Ovary (tissue), 7 donors: ENCODE measurements at regions not wholly inside any gene's neighbourhood (a gene's known extent, or its start where the extent isn't known, plus 50 kb on each side); places are given as distances from the start of the nearest gene placed in this dataset.

Source experiments
- DNase-seq, 5 donors: peaks; one replicate each; pipeline ENCODE4 v3.0.0-alpha.2; 2019 to 2020
- H3K27ac ChIP-seq, 2 donors: fragments of 200-600 bp; one replicate each; pipeline versions ENCODE4 v1.5.1 to v1.8.0; 2019 to 2022
- H3K27me3 ChIP-seq: fragments of 200-600 bp; one replicate; pipeline ENCODE4 v1.8.0; 2022
- H3K36me3 ChIP-seq: fragments of 200-600 bp; sonication (generic); one replicate; pipeline ENCODE4 v1.5.1; 2019
- H3K4me1 ChIP-seq: one replicate; pipeline ENCODE4 v1.8.1; 2013; ENCODE audit warnings: mild to moderate bottlenecking, moderate library complexity; ENCODE audit not compliant: insufficient read depth
- H3K4me3 ChIP-seq: fragments of 200-600 bp; sonication (generic); one replicate; pipeline ENCODE4 v1.5.1; 2017
- H3K9me3 ChIP-seq, 2 donors: fragments of 200-600 bp in 1 of 2; sonication (generic) in 1 of 2; one replicate each; pipeline versions ENCODE4 v1.5.1 to v1.8.1; 2013 to 2019; ENCODE audit warnings: mild to moderate bottlenecking in 1 of 2, moderate library complexity in 1 of 2
- EP300 ChIP-seq: sonication (generic); formaldehyde crosslinking; IDR thresholded peaks from one replicate; pipeline ENCODE4 v1.6.1; 2017; ENCODE audit warnings: antibody characterized with exemption
- POLR2A ChIP-seq: fragments of 450-650 bp; IDR thresholded peaks from one replicate; pipeline ENCODE4 v1.6.1; 2017; ENCODE audit warnings: antibody characterized with exemption, mild to moderate bottlenecking, moderate library complexity
- WGBS, 3 donors: extraction: QIAGEN DNeasy Blood & Tissue Kit in 1 of 3; methylation state at CpG; one replicate each; pipeline versions ENCODE4 v1.1.5 to v1.1.7; 2013 to 2017; 5-methylcytosine and 5-hydroxymethylcytosine counted together
- intact Hi-C, 4 donors: fragments of 100-400 bp; cut with DNase I; formaldehyde crosslinking; loops; one replicate each; pipeline versions ENCODE4 v1.11.0 to v1.15.1; 2022 to 2023
- TF ChIP-seq, protein P1 (sequence below), 3 donors: fragments of 450-650 bp in 2 of 3; fragments of 200-600 bp in 1 of 3; IDR thresholded peaks; one replicate each; pipeline versions ENCODE4 v1.5.1 to v1.8.0; 2016 to 2022; ENCODE audit warnings: antibody characterized with exemption in 3 of 3, mild to moderate bottlenecking in 1 of 3
- donor health status: DM: no; HTN: no; CAD: no; lungs with moderate emphysema.
- donor health status: DM: no; HTN: no; CAD: no.
- donor health status: Bipolar disorder and iron deficiency.
- donor health status: DM: no; HTN: no; CAD: no.
- donor health status: DM: yes; HTN: yes; CAD: no.

DNA sequence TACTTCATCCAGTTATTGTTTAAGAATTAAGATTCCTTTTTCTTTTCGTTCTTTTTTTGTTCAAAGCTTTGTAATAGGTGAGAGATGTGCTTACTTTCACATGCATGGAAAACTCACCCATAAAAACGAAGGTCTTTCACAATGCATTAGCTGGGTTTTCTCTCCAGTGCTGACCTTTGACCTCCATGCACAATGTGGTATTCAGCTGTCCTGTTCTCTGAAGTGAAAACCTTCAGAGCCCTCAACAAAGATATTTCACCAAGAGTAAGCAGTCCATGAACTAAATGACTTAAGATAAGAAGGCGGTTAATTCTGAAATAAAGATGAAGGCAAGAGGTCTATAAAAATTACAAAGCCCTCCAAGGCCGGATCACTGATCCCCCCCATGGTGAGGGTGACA is 77.1 kb upstream of the IPO9 start:
- no peaks in the 10 kb centered on the region for H3K9me3 ChIP-seq
- H3K27me3 ChIP-seq, result no peaks in the 10 kb centered on the region
- H3K4me1 ChIP-seq, result peaks cover 3% of the 10 kb centered on the region
- no peak overlapping the region for H3K27ac ChIP-seq
- no peak for DNase-seq
- H3K4me3 ChIP-seq, result no peak overlapping the region
- H3K36me3 ChIP-seq, result no peaks in the 10 kb centered on the region
- intact Hi-C loops, result no loop called here
- 63 to 75% (median 67%) methylated on average over 4 of the region's 4 CpGs for WGBS, 3 donors
- TF ChIP-seq, protein P1, sequence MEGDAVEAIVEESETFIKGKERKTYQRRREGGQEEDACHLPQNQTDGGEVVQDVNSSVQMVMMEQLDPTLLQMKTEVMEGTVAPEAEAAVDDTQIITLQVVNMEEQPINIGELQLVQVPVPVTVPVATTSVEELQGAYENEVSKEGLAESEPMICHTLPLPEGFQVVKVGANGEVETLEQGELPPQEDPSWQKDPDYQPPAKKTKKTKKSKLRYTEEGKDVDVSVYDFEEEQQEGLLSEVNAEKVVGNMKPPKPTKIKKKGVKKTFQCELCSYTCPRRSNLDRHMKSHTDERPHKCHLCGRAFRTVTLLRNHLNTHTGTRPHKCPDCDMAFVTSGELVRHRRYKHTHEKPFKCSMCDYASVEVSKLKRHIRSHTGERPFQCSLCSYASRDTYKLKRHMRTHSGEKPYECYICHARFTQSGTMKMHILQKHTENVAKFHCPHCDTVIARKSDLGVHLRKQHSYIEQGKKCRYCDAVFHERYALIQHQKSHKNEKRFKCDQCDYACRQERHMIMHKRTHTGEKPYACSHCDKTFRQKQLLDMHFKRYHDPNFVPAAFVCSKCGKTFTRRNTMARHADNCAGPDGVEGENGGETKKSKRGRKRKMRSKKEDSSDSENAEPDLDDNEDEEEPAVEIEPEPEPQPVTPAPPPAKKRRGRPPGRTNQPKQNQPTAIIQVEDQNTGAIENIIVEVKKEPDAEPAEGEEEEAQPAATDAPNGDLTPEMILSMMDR (IDR thresholded peaks at IDR 0.05), result no peak
- TF ChIP-seq POLR2A, result no peak
- TF ChIP-seq EP300, result no peak

DNA sequence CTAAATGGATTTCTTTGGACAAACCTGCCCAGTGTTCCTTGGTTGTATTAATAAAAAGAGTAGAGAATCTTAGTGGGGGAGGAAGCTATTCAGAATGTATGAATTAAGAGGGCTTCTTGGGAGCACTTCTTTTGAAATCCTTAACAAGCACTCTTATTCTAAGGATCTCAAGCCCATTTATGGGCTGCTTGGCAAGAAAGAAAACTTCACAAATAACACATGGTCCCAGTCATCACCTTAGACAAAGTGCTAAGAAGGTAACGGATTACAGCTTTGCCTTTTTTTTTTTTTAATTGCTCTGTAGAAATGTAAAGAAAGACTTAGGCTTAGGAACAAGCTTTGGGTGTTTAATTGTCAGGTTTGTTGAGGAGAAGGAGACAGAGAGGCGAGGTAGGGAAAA is 76.6 kb upstream of the IPO9 start:
- H3K36me3 ChIP-seq, result no peaks in the 10 kb centered on the region
- intact Hi-C loops, result no loop called here
- WGBS, 3 donors, result 83 to 96% (median 95%) methylated on average over 2 of the region's 2 CpGs
- no peak overlapping the region for H3K27ac ChIP-seq
- TF ChIP-seq EP300 (no peak), POLR2A (no peak)
- TF ChIP-seq, protein P1 (IDR thresholded peaks at IDR 0.05), result no peak
- H3K4me3 ChIP-seq, result no peak overlapping the region
- DNase-seq, result no peak
- H3K27me3 ChIP-seq, result no peaks in the 10 kb centered on the region
- H3K9me3 ChIP-seq, result no peaks in the 10 kb centered on the region
- H3K4me1 ChIP-seq, result peaks cover 3% of the 10 kb centered on the region

DNA sequence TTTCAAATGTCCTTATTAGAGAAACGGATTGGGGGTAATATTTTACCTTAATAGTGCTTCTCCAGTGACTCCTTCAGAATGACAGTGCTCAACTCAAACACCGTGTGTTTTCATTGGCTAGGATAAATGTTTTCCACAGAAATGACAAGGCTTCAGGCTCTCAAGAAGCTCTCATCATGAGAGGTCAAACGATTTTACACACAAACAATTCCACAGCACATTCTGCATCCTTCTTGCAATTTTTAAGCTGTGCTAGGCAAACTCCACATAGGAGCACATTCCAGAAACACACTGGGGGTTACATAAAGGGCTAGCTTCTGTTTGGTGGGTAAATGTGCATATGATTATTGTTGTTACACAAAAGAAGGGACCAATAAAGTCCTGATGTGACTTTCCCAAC is 75.5 kb upstream of the IPO9 start:
- intact Hi-C loops, result no loop called here
- Histone ChIP-seq H3K4me3 (no peak overlapping the region), H3K36me3 (no peaks in the 10 kb centered on the region), H3K27me3 (no peaks in the 10 kb centered on the region), H3K4me1 (peaks cover 3% of the 10 kb centered on the region), H3K9me3 (no peaks in the 10 kb centered on the region), H3K27ac (no peak overlapping the region)
- WGBS, 3 donors, result 24 to 32% (median 31%) methylated on average over 3 of the region's 3 CpGs
- DNase-seq, result no peak
- TF ChIP-seq POLR2A (no peak), EP300 (no peak)
- TF ChIP-seq, protein P1 (IDR thresholded peaks at IDR 0.05), result no peak

DNA sequence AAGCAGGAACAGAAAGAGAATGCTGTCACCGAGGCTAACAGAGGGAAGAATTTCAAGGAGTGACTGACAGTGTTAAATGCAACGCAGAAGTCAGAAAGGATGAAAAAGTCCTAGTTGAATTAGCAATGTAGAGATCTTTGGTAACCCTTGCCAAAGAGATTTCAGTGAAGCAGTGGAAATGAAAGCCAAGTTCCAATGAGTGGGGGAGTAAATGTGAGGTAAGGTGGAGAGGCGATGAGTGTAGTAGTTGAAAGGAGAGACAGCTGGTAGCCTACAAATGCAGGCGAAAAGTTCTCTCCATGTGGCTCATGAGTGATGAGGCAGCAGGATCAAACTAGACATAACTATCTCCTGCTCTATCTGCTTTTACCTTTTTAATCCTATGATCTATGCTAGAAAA is 74.6 kb upstream of the IPO9 start:
- no peaks in the 10 kb centered on the region for H3K9me3 ChIP-seq
- WGBS, 3 donors, result 39 to 49% (median 40%) methylated on average over 4 of the region's 4 CpGs
- no peaks in the 10 kb centered on the region for H3K36me3 ChIP-seq
- no peak for TF ChIP-seq EP300
- DNase-seq, result no peak
- intact Hi-C loops, result no loop called here
- peaks cover 3% of the 10 kb centered on the region for H3K4me1 ChIP-seq
- no peak overlapping the region for H3K4me3 ChIP-seq
- H3K27ac ChIP-seq, result no peak overlapping the region
- H3K27me3 ChIP-seq, result no peaks in the 10 kb centered on the region

DNA sequence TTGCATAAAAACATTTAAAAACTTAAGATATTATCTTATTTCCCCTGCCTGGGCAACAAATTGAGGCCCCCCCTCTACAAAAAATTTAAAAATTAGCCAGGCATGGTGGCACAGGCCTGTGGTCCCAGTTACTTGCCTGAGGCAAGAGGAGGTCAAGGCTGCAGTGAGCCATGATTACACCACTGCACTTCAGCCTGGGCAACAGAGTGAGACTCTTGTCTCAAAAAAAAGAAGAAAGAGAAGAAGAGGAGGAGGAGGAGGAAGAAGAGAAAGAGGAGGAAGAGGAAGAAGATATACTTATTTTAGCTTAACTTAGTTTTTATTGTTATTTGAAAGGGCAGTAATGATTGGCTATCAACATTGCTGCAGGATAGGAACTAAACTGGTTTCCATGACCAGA is 73.8 kb upstream of the IPO9 start:
- H3K4me1 ChIP-seq, result peaks cover 3% of the 10 kb centered on the region
- no peaks in the 10 kb centered on the region for H3K27me3 ChIP-seq
- TF ChIP-seq POLR2A, result no peak
- TF ChIP-seq, protein P1 (IDR thresholded peaks at IDR 0.05), result no peak
- no peak for TF ChIP-seq EP300
- no peaks in the 10 kb centered on the region for H3K9me3 ChIP-seq
- no peaks in the 10 kb centered on the region for H3K36me3 ChIP-seq
- DNase-seq, result no peak
- H3K27ac ChIP-seq, result no peak overlapping the region
- intact Hi-C loops, result no loop called here
- no peak overlapping the region for H3K4me3 ChIP-seq
